Neural cell (in vitro differentiated cells): ENCODE measurements at regions not wholly inside any gene's neighbourhood (a gene's known extent, or its start where the extent isn't known, plus 50 kb on each side); places are given as distances from the start of the nearest gene placed in this dataset.

ENCODE experiments used
- EZH2 ChIP-seq: fragments of 200-600, 300-800 bp; shearing (Covaris generic), sonication (generic); IDR thresholded peaks from 2 replicates; pipeline ENCODE4 v1.6.1; 2014; ENCODE audit warnings: antibody characterized with exemption, low read length, borderline replicate concordance, mild to moderate bottlenecking; ENCODE audit not compliant: insufficient read depth, poor library complexity, severe bottlenecking
- POLR2AphosphoS5 ChIP-seq: IDR thresholded peaks from 2 replicates; pipeline ENCODE4 v1.6.1; 2012
- TF ChIP-seq, protein P1 (sequence below): fragments of 450-650 bp; IDR thresholded peaks from 2 replicates; pipeline ENCODE4 v1.5.1; 2014; ENCODE audit warnings: antibody characterized with exemption, mild to moderate bottlenecking, moderate library complexity; ENCODE audit not compliant: poor library complexity, severe bottlenecking
- TF ChIP-seq, protein P2 (sequence below): IDR thresholded peaks from 2 replicates; pipeline ENCODE4 v1.6.1; 2012; ENCODE audit warnings: borderline replicate concordance

DNA sequence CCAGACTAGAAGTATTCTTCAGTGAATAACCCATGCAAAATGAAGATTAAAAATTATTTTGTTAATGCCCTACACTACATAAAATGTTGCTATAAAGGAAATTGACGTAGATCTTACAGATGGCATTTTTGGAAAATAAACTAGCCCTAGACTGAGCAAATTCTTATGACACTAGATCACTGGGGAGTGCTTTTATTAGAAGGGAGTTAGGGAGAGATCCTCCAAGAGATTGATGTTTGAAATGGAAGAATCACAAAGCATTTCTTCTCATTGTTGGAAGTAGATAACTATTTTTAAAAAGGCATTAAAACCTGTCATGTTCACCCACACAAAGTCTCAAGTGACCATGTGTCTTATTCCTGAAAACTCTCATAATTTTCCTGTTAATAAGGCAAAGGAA, 351.1 kb upstream of the TLE4 start:
- TF ChIP-seq, protein P1, sequence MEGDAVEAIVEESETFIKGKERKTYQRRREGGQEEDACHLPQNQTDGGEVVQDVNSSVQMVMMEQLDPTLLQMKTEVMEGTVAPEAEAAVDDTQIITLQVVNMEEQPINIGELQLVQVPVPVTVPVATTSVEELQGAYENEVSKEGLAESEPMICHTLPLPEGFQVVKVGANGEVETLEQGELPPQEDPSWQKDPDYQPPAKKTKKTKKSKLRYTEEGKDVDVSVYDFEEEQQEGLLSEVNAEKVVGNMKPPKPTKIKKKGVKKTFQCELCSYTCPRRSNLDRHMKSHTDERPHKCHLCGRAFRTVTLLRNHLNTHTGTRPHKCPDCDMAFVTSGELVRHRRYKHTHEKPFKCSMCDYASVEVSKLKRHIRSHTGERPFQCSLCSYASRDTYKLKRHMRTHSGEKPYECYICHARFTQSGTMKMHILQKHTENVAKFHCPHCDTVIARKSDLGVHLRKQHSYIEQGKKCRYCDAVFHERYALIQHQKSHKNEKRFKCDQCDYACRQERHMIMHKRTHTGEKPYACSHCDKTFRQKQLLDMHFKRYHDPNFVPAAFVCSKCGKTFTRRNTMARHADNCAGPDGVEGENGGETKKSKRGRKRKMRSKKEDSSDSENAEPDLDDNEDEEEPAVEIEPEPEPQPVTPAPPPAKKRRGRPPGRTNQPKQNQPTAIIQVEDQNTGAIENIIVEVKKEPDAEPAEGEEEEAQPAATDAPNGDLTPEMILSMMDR: no peak
- TF ChIP-seq EZH2 (no peak), POLR2AphosphoS5 (no peak)
- TF ChIP-seq, protein P2, sequence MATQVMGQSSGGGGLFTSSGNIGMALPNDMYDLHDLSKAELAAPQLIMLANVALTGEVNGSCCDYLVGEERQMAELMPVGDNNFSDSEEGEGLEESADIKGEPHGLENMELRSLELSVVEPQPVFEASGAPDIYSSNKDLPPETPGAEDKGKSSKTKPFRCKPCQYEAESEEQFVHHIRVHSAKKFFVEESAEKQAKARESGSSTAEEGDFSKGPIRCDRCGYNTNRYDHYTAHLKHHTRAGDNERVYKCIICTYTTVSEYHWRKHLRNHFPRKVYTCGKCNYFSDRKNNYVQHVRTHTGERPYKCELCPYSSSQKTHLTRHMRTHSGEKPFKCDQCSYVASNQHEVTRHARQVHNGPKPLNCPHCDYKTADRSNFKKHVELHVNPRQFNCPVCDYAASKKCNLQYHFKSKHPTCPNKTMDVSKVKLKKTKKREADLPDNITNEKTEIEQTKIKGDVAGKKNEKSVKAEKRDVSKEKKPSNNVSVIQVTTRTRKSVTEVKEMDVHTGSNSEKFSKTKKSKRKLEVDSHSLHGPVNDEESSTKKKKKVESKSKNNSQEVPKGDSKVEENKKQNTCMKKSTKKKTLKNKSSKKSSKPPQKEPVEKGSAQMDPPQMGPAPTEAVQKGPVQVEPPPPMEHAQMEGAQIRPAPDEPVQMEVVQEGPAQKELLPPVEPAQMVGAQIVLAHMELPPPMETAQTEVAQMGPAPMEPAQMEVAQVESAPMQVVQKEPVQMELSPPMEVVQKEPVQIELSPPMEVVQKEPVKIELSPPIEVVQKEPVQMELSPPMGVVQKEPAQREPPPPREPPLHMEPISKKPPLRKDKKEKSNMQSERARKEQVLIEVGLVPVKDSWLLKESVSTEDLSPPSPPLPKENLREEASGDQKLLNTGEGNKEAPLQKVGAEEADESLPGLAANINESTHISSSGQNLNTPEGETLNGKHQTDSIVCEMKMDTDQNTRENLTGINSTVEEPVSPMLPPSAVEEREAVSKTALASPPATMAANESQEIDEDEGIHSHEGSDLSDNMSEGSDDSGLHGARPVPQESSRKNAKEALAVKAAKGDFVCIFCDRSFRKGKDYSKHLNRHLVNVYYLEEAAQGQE: no peak
